Ascending aorta (tissue), 2 donors: ENCODE measurements at regions not wholly inside any gene's neighbourhood (a gene's known extent, or its start where the extent isn't known, plus 50 kb on each side); places are given as distances from the start of the nearest gene placed in this dataset.
"Not testable (repeated sequence)": the region's sequence is repeated elsewhere in the genome, so short reads cannot be mapped to it uniquely, and the experiment has no call there.

Experiments used
- DNase-seq, 2 donors: peaks; one replicate each; pipeline ENCODE4 v3.0.0-alpha.2; 2019; ENCODE audit warnings: low spot score in 2 of 2
- H3K27ac ChIP-seq, 2 donors: fragments of 200-600 bp; sonication (generic); one replicate each; pipeline ENCODE4 v1.5.1; 2016 to 2017; ENCODE audit warnings: mild to moderate bottlenecking in 1 of 2
- H3K27me3 ChIP-seq: fragments of 200-600 bp; sonication (generic); one replicate; pipeline ENCODE4 v1.5.1; 2017
- H3K36me3 ChIP-seq, 2 donors: fragments of 200-600 bp; sonication (generic); one replicate each; pipeline ENCODE4 v1.5.1; 2016
- H3K4me1 ChIP-seq, 2 donors: fragments of 200-600 bp; sonication (generic); one replicate each; pipeline ENCODE4 v1.5.1; 2016 to 2017; ENCODE audit warnings: mild to moderate bottlenecking in 1 of 2
- H3K4me3 ChIP-seq, 2 donors: fragments of 200-600 bp; sonication (generic); one replicate each; pipeline ENCODE4 v1.5.1; 2016 to 2017; ENCODE audit warnings: mild to moderate bottlenecking in 1 of 2
- H3K9me3 ChIP-seq, 2 donors: fragments of 200-600 bp; sonication (generic); one replicate each; pipeline ENCODE4 v1.5.1; 2016
- CTCF ChIP-seq, 3 experiments: fragments of 200-600 bp in 2 of 3; fragments of 450-650 bp in 1 of 3; sonication (generic) in 2 of 3; IDR thresholded peaks; one replicate each; pipeline ENCODE4 v1.5.1; 2016 to 2019; ENCODE audit warnings: antibody characterized with exemption in 3 of 3, mild to moderate bottlenecking in 1 of 3, moderate library complexity in 1 of 3
- intact Hi-C: fragments of 100-400 bp; cut with DNase I; formaldehyde crosslinking; loops from one replicate; pipeline ENCODE4 v1.15.1; 2023

GRCh38 chrX:122945328-122945727 lies 238.8 kb upstream of the GRIA3 start:
- intact Hi-C loops = no loop called here
- DNase-seq = no peak
- H3K27me3 ChIP-seq = no peaks in the 10 kb centered on the region
- no peaks in the 10 kb centered on the region for H3K4me1 ChIP-seq
- H3K9me3 ChIP-seq = no peaks in the 10 kb centered on the region
- H3K36me3 ChIP-seq = no peaks in the 10 kb centered on the region
- no peak for TF ChIP-seq CTCF (IDR thresholded peaks at IDR 0.05)
- H3K27ac ChIP-seq = no peak overlapping the region
- no peak overlapping the region for H3K4me3 ChIP-seq

GRCh38 chrX:122972604-122973003 lies 211.5 kb upstream of the GRIA3 start:
- no peak for DNase-seq
- intact Hi-C loops = no loop called here
- H3K9me3 ChIP-seq = no peaks in the 10 kb centered on the region
- no peaks in the 10 kb centered on the region for H3K36me3 ChIP-seq
- no peak overlapping the region for H3K27ac ChIP-seq
- no peaks in the 10 kb centered on the region for H3K27me3 ChIP-seq
- no peak overlapping the region for H3K4me3 ChIP-seq
- no peaks in the 10 kb centered on the region for H3K4me1 ChIP-seq
- TF ChIP-seq CTCF (IDR thresholded peaks at IDR 0.05) = no peak

- Histone ChIP-seq H3K27me3 (no peaks in the 10 kb centered on the region), H3K4me3 (no peak overlapping the region), H3K9me3 (no peaks in the 10 kb centered on the region), H3K36me3 (no peaks in the 10 kb centered on the region), H3K4me1 (no peaks in the 10 kb centered on the region), H3K27ac (no peak overlapping the region)
- DNase-seq = no peak
- intact Hi-C loops = no loop called here
- TF ChIP-seq CTCF (IDR thresholded peaks at IDR 0.05) = no peak
These were observed 201.6 kb upstream of the GRIA3 start for GRCh38 chrX:122982521-122982920.

- H3K27ac ChIP-seq, DNase-seq, H3K4me3 ChIP-seq, H3K4me1 ChIP-seq, H3K9me3 ChIP-seq, H3K36me3 ChIP-seq, intact Hi-C loops, H3K27me3 ChIP-seq: not testable (repeated sequence)
These were observed 181.2 kb upstream of the GRIA3 start for GRCh38 chrX:123002844-123003243.

- Histone ChIP-seq H3K36me3 (no peaks in the 10 kb centered on the region), H3K4me1 (no peaks in the 10 kb centered on the region), H3K27me3 (no peaks in the 10 kb centered on the region), H3K9me3 (no peaks in the 10 kb centered on the region), H3K4me3 (no peak overlapping the region), H3K27ac (no peak overlapping the region)
- DNase-seq = no peak
- TF ChIP-seq CTCF (IDR thresholded peaks at IDR 0.05) = no peak
- intact Hi-C loops = no loop called here
These were observed 170.9 kb upstream of the GRIA3 start for GRCh38 chrX:123013141-123013540.

GRCh38 chrX:123036401-123036800 lies 147.7 kb upstream of the GRIA3 start:
- Histone ChIP-seq H3K4me3 (no peak overlapping the region), H3K9me3 (no peaks in the 10 kb centered on the region), H3K36me3 (no peaks in the 10 kb centered on the region), H3K27me3 (no peaks in the 10 kb centered on the region), H3K27ac (no peak overlapping the region), H3K4me1 (no peaks in the 10 kb centered on the region)
- TF ChIP-seq CTCF (IDR thresholded peaks at IDR 0.05) = no peak
- intact Hi-C loops = no loop called here
- no peak for DNase-seq
